Head of caudate nucleus (tissue), 42 donors: ENCODE measurements at regions not wholly inside any gene's neighbourhood (a gene's known extent, or its start where the extent isn't known, plus 50 kb on each side); places are given as distances from the start of the nearest gene placed in this dataset.
A peak's percentile ranks its signal among the peaks of the same experiment; 100 is the strongest.

ENCODE experiments used
- DNase-seq, 42 donors: peaks; one replicate each; pipeline versions ENCODE4 v3.0.0 to v3.0.0-alpha.2; 2020 to 2021; ENCODE audit warnings: mixed read lengths in 7 of 42
- intact Hi-C: fragments of 100-400 bp; cut with DNase I; formaldehyde crosslinking; loops from one replicate; pipeline ENCODE4 v1.15.0; 2022

- intact Hi-C loops = no loop called here
- DNase-seq = no peak
Measured at GRCh38 chr4:181971411-181971810, 271.8 kb upstream of the TENM3 start.

GRCh38 chr4:181971973-181972372 is 271.2 kb upstream of the TENM3 start:
- intact Hi-C loops = no loop called here
- no peak for DNase-seq

GRCh38 chr4:181976764-181977163 is 266.4 kb upstream of the TENM3 start:
- intact Hi-C loops = no loop called here
- DNase-seq = no peak

- no peak for DNase-seq
- intact Hi-C loops = no loop called here
Measured at GRCh38 chr4:181982437-181982836, 260.8 kb upstream of the TENM3 start.

- intact Hi-C loops = no loop called here
- no peak for DNase-seq
Measured at GRCh38 chr4:181982856-181983255, 260.3 kb upstream of the TENM3 start.

GRCh38 chr4:181987392-181987791 is 255.8 kb upstream of the TENM3 start:
- DNase-seq = no peak
- intact Hi-C loops = no loop called here

- intact Hi-C loops = no loop called here
- no peak for DNase-seq
Measured at GRCh38 chr4:181989071-181989470, 254.1 kb upstream of the TENM3 start.

GRCh38 chr4:181991369-181992108 is 251.7 kb upstream of the TENM3 start:
- no peak for DNase-seq
- intact Hi-C loops = no loop called here

- intact Hi-C loops = no loop called here
- DNase-seq = no peak
Measured at GRCh38 chr4:181998398-181999295, 244.6 kb upstream of the TENM3 start.

GRCh38 chr4:182000077-182000476 is 243.1 kb upstream of the TENM3 start:
- no peak for DNase-seq
- intact Hi-C loops = no loop called here

- DNase-seq = no peak
- intact Hi-C loops = no loop called here
Measured at GRCh38 chr4:182010876-182011275, 232.3 kb upstream of the TENM3 start.

- intact Hi-C loops = no loop called here
- DNase-seq = no peak
Measured at GRCh38 chr4:182014164-182014563, 229.0 kb upstream of the TENM3 start.

GRCh38 chr4:182015014-182015413 is 228.2 kb upstream of the TENM3 start:
- intact Hi-C loops = no loop called here
- DNase-seq = no peak

GRCh38 chr4:182015893-182016292 is 227.3 kb upstream of the TENM3 start:
- intact Hi-C loops = no loop called here
- DNase-seq = peak in 10 of 42 donors; percentile 6 to 59 (median 20)

- intact Hi-C loops = no loop called here
- DNase-seq = no peak
Measured at GRCh38 chr4:182017038-182017437, 226.2 kb upstream of the TENM3 start.

- intact Hi-C loops = no loop called here
- DNase-seq = no peak
Measured at GRCh38 chr4:182018691-182019090, 224.5 kb upstream of the TENM3 start.

GRCh38 chr4:182019148-182019652 is 224.0 kb upstream of the TENM3 start:
- no peak for DNase-seq
- intact Hi-C loops = no loop called here

- no peak for DNase-seq
- intact Hi-C loops = no loop called here
Measured at GRCh38 chr4:182022909-182023308, 220.3 kb upstream of the TENM3 start.

- intact Hi-C loops = no loop called here
- DNase-seq = no peak
Measured at GRCh38 chr4:182023469-182023868, 219.7 kb upstream of the TENM3 start.

GRCh38 chr4:182042945-182043344 is 200.3 kb upstream of the TENM3 start:
- intact Hi-C loops = no loop called here
- DNase-seq = no peak
